Ureter (tissue), 1 donor: ENCODE measurements at regions not wholly inside any gene's neighbourhood (a gene's known extent, or its start where the extent isn't known, plus 50 kb on each side); places are given as distances from the start of the nearest gene placed in this dataset.
"Not testable (repeated sequence)": the region's sequence is repeated elsewhere in the genome, so short reads cannot be mapped to it uniquely, and the experiment has no call there.

Experiments
- DNase-seq: peaks from one replicate; pipeline ENCODE4 v3.0.0-alpha.2; 2020; ENCODE audit warnings: low spot score
- donor health status: DM: yes; HTN: yes; CAD: no.

DNA sequence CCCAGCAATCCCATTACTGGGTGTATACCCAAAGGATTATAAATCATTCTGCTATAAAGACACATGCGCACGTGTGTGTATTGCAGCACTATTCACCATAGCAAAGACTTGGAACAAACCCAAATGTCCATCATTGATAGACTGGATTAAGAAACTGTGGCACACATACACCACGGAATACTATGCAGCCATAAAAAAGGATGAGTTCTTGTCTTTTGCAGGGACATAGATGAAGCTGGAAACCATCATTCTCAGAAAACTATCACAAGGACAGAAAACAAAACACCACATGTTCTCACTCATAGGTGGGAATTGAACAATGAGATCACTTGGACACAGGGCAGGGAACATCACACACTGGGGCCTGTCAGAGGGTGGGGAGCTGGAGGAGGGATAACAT, 100.4 kb upstream of the ADO start:
- DNase-seq = not testable (repeated sequence)

DNA sequence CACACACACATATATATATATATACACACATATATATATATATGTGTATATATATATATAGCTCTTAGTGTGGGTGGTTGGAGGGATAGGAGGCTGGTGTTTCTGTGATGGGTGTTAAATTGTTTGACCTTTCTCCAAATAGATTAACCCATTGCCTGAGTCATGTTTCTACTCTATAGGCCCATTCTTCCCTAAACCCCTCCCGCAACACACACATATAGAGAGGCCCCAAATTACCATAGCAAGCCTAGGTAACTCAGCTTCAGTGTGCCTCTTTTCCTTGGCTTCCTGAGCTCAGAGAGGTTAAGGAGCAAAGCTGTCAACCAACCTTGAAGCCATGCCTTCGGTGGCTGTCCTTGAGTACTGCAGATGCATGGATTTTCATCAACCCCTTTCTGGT, 98.7 kb upstream of the ADO start:
- DNase-seq = no peak

DNA sequence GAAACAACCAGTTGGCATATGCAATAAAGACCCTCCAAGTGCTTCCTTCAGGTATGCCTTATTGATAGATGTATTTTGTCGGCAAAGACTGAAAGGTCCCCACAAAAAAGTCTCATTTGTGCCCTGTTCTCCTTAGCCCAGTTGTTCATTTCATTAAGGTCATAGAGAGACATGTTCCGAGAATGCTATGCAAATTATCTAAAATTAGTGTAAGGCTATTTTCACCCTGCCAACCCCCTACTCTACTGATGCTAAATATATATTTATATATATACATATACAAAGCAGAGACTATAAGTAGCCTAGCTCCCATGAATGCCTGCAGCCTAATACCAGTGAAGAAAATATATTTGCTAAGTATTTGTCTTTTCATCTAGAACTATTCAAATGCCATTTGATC, 96.7 kb upstream of the ADO start:
- no peak for DNase-seq

DNA sequence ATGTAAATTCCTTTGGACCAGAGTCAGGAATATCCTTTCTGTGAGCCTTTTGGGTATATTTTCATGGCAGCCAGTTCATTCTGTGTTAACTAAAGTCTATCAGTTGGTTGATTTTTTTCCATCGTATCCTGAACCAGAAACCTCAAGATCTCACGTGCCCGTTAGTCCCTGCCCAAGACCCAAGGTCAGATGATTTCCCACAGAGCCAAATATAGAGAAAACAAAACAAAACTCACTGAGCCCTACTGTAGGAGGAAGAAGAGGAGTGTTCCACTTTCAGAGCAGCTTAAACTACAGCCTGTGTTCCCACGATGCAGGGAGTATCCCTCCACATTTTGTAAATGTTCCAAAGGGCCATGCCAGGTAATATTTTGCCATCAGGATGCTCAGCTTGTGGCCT, 96.0 kb upstream of the ADO start:
- DNase-seq = no peak

DNA sequence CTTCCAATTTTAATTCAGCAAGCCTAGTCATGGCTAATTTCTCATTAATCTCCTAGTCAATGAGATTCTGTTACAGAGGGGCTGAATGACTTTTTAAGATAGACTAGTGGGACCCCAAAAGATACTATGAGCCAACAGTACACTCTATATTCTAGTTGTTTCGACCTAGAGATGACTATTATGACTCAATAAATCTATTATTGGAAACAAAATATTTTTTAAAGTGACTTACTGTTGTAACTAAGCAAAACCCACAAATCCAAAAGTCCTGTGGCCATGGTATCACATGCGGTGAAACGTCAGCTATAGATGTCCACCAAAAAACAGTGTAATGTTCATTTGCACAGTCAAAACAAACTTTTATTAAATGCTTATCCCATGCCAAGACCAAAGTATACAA, 95.3 kb upstream of the ADO start:
- no peak for DNase-seq

DNA sequence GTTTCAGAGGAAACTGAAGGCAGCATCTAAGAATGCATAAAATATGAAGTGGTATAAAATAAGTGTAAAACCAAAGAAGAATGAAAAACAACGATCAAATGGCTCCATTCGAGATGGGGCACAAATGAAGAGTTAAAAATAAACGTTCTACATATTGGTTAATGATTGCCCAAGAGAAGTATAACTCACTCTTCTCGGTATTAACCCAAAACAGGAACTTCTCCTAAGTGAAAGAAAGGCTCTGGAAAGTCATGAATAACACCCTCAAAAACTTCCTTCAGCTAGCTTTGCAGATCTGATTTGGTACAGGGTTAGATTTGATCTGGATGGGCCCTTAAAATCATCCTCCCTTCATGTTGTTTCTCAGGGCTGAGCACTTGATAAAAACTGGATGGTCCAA, 94.3 kb upstream of the ADO start:
- DNase-seq = no peak

DNA sequence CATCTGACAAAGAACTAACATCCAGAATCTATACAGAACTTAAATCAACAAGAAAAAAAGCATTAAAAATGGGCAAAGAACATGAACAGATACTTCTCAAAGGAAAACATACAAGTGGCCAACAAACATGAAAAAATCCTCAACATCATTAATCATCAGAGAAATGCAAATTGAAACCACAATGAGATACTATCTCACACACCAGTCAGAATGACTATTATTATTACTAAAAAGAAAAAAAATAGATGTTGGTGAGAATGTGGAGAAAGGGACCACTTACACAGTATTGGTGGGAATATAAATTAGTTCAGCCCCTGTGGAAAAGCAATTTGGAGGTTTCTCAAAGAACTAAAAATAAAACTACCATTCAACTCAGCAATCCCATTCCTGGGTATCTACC, 89.1 kb upstream of the ADO start:
- no peak for DNase-seq

DNA sequence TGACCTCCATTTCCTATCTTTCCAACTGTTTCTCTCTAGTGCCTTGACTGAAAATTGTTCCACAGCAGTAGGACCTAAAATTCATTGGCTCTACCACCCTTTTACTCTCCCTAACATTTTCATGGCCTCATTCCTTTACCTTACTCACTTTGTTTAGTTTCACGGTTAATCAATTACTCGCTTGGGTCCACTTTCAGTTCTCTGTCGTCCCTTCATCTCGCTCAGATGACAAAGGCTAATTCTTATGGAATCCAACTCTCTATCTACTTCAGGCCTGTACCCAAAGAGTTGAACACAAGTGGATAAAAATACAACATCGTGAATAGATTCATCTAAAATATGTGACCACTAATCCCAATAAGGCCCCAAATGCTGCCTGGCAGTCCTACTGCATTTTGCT, 85.9 kb upstream of the ADO start:
- no peak for DNase-seq

DNA sequence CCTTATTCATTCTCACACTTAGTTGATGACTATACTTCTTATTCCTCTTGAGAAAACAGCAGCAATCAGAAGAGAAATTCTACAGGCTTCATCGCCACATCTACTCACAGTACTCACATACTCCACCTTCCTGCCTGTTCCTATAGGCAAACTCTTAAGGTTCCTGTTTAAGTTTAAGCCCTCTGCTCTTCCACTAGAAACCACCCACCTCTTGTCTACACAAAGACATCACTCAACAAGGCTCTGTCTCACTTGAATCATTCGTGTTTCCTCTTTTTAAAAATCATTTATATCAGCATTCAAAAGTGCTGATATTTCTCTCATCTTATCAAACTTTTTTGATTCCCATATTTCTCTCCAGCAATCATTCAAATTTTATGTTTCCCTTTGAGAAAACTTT, 85.5 kb upstream of the ADO start:
- no peak for DNase-seq

DNA sequence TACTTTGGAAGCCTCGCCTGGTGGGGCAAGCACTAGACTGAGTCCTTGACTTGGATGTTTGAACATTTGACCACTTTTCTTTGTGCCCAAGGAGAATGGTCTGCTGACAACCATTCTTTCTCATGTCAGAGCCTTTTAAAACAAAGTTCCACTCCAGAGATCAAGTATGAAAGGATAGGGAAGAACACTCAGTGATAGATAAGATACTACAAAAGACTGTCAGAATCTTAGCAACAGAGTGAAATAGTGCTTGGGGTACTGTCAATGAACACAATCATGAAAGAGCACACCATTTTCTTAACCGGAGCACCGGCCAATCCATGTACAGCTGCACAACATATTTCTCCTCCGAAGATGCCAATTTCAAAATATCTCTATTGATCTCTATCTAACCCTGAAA, 82.8 kb upstream of the ADO start:
- DNase-seq = no peak

DNA sequence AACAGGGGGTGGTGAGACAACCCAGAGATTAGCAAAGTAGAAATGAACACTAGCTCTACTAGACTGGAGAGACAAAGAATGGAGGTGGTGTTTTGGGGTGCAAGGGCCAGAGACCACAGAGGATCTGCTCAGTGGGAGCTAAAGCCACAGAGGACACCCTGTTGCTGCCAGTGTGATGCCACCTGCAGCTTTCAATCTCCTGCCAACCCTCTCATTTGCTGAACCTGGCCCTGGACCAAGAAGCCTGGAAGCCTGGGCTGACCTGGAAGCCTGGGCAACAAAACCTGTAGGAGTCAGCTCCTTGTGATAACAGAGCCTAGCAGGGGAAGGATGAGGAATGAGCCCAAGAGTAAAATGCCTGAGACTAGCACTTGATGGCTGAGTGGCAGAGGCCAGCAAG, 81.1 kb upstream of the ADO start:
- no peak for DNase-seq

DNA sequence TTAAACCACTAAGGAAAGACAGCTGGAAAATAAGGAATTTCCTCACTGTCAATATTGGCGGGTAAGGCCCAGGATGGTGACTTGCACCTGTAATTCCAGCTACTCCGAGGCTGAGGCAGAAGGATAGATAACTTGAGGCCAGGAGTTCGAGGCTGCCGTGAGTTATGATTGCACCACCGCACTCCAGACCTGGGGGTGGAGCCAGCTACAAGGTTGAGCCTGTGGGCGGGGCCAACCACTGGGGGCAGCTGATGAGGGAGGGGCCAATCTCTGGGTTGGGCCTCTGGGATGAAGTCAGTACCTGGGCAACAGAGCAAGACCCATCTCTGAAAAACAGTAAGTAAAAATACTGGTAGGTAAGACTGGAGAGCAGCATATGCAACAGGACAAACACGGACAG, 80.1 kb upstream of the ADO start:
- DNase-seq = no peak

DNA sequence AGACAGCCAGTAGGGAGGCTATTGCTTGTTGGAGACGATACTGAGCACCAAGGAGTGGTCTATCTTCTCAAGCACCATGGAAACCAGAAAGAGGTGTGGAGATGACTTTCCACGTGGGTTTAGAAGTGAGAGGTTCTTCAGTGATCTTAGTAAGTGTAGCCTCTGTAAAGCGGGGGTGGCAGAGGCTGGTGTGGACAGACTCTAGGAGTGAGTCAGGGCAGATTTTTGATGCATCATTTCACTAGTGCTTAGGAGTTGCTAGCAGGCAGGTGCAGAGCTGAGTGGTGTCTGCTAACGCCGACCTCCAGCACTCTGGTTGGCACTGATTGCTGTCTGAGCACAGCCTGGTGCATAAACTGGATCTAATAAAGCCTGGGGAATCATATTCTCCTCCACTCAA, 78.4 kb upstream of the ADO start:
- DNase-seq = no peak

DNA sequence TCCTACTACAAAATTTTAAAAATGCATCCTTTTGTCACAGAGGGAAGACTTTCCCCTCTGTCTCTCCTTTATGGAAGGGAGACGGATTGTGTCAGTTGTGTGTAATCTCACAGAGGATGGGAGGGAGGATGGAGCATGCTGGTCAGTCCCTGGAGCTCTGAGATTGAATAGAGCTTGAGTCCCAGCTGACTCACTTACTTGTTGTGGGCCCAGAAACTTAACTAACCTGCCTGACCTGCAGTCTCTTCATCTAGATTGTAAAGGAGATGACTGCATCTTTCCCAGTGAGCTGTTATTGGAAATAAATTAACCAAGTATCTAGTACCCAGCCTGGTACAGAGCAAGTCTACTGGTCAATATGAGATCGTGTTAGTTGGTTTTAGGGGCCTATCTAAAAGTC, 77.9 kb upstream of the ADO start:
- no peak for DNase-seq

DNA sequence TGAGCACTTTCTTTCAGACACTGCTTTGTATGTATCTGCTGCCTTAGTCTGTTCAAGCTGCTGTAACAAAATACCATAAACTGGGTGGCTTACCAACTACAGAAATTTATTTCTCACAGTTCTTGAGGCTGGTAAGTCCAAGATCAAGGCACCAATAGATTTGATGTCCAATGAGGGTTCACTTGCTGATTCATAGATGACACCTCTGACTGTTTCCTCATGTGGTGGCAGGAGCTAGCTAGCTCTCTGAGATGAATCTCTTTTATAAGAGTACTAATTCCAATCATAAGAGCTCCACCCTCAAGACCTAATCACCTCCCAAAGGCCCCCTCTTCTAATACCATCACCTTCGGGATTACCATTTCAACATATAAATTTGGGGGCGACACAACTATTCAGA, 76.6 kb upstream of the ADO start:
- no peak for DNase-seq

DNA sequence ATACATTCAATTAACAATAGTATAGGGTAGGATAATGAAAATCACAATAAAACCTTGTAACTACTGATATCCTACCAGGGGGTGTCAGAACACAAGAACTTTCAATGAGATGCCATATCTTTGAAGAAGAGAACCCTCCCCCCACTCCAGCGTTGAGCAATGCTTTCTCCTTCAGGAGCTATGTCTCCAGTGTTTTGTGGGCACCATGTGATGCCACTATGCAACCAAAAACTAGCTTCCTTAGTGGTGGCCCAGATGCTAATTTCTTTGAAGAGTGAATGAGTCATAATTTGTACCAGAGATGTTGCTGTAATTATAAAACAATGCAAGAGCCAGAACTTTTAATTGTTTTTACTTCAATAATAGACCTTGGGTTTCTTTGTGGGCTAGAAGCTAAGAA, 76.0 kb upstream of the ADO start:
- DNase-seq = no peak

DNA sequence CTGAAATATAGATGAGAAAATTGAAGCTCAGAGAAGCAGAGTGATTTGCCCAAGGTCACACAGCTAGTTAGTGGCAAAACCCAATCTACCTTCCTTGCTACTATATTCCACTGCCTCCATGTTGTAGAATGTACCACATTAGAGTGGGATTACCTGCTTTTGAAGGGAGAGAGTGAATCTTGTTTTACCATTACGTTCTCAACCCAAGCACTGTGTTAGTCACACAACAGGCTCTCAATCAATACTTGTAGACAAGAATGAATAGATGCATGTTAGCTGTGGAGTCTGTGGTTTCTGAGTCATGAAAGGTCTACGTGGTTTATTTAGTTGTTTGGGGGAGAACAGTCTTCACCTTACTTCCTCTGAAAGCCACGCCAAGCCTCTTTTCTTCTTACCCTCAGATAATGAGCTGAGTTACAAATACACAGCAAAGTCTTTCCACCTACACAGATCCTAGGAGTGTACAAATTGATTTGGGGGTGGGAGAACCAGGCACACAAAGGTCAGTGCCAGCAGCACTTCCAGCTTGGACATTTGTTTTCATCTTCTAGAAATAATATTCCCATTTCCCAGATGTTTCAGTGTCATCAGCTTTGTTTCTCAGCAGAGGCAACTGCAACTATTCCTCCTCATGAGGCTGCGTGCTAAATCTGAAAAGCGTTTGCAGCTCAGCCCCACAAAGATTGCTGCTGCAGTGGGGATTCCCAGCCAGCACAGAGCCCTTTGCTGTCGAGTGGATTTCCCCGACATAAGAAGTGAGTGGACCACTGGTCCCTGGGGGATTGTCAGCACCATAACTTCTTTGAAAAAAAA, 71.5 kb upstream of the ADO start:
- no peak for DNase-seq

DNA sequence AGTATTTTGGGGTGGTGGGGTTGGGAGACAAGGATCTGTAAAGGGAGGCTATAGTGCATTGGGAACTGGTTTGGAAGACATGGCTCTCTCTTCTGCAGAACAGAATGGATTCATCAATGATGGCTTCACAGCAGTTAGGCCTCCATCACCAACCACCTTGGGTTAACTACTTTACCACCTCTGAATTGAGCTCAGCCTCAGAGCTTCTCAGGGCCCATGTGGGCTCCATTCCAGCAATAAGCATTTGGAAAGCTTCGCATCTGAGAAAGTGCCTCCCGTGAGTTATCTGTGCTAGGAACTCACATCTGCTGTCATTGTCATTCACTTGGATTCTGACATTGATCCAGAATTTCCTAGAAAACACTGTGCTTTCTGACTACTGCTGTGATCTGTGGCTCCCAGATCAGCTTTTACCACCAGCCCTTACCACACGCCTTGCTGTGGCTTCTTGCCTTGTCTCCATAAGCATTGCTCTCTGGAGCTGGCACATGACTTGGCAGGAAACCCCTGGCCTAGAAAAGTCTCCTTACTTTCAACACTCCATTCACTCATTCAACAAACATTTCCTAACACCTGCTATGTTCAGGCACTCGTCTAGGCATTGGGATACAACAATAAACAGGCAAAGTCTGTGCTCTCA, 70.7 kb upstream of the ADO start:
- no peak for DNase-seq

DNA sequence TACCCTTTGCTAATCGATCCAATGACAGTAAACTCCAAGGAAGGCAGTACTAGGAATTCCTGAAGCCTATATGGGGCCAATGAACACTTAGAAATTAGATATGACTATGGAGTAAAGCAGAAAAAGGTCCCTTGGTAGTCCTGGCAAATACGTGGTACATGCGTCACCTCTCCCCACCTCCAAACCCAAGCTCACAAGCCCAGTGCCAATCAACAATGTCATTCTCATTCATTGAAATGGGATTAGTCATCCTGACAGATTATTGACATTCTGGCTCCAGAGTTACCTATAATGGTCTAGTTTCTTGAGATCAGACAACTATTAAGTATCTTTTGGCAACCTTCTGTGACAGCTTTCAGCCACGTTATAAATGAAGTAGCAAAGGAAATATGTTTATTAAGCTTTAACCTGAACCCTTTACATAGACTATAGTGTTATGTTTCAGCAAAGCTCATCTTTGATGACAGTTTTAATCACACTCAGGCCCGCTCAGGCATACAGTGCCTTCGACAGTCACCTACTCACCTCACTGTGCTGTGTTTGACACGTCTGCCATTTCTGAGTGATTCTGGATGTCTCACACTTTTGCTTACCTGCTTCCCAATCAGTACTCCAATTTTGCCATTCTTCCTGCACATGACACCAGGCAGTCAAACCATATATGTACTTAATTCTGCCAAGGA, 69.6 kb upstream of the ADO start:
- DNase-seq = no peak

DNA sequence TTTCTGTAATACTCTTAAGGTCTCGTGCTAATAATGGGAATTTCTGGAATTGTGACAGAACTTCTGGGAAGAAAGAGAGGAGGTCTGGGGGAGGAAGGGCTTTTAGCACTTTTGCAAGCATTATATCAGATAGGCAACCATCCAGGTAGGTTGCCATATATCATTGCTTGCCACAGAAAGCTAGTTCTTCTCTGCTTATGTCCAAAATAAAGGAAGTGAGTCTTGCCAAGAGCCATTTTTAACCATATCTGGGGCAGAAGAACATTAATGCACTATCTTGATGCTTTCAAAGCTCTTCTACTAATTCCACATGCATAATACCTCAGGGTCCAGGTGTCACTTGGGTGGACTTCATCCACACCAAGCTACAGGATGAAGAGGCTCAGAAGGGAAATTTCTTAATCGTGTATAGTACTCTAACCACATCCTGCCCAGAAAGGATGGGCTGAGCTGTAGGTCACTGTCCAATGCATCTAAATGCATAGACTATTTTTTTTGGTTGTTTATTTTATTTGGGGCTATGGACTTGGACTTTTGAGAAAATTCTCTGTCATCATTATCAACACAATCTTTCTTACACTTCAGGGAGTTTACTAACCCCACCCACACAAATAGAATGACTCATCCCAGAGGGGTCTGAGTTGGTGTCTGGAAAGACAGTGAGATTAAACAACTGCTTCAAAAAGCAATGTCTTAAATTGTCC, 68.9 kb upstream of the ADO start:
- DNase-seq = no peak

DNA sequence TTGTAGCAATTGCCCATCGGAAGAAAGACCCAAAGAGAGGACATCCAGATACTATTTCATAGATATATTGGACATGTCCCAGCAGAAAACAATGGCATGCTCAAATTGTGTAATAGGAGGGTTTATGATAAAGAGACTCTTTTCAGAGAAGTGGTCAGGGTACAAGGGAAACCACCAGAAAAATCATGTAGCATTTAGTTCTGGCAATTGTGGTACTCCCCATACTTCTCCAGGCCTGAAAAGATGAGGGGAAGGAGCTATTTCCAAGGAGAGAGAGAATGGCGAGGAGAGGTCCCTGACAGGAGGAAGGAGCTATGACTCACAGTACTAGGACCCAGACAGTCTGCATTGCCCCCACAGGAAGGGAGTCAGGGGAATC, 68.4 kb upstream of the ADO start:
- DNase-seq = no peak

DNA sequence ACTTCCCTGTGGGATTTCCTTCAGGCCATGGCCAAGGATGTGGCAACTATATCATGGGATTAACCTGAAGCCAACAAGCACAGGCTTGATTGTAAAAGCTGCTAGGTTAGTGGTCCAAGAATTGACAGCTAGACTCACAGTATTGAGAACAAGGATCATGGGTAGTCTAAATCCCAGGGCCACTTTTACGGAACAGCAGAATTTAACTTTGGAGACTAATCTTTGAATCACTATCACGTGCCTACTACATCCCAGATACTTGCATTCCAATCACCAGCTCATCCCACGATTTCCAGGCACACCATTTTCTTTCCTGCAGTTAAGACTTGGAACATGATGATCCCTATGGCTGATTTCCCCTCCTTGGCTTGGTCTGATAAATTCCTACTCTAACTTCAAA, 65.6 kb upstream of the ADO start:
- DNase-seq = no peak
